MM.1S (cell line): ENCODE measurements at regions not wholly inside any gene's neighbourhood (a gene's known extent, or its start where the extent isn't known, plus 50 kb on each side); places are given as distances from the start of the nearest gene placed in this dataset.

Source experiments
- CTCF ChIP-seq: fragments of 300-600 bp; sonication (generic); IDR thresholded peaks from 2 replicates; pipeline ENCODE4 v1.5.1; 2016; ENCODE audit warnings: antibody characterized with exemption, low read length, mixed read lengths
- EZH2 ChIP-seq: fragments of 300-600 bp; sonication (generic); optimal IDR thresholded peaks from 2 replicates; pipeline ENCODE3; 2017; ENCODE audit warnings: low read depth, mild to moderate bottlenecking, antibody characterized with exemption, low read length, mixed read lengths

- TF ChIP-seq EZH2: no peak
- no peak for TF ChIP-seq CTCF
These were observed 99.0 kb downstream of the HMX1 start for GRCh38 chr4:8772499-8773123.
